Right lobe of liver (tissue), 6 donors: ENCODE measurements at regions not wholly inside any gene's neighbourhood (a gene's known extent, or its start where the extent isn't known, plus 50 kb on each side); places are given as distances from the start of the nearest gene placed in this dataset.

Source experiments
- ATAC-seq, 4 donors: fragments of 200-7000 bp; cut with Tn5 transposase; one replicate each; pipeline ENCODE4 v1.9.1; 2020; ENCODE audit warnings: mild to moderate bottlenecking in 4 of 4, moderate library complexity in 4 of 4
- DNase-seq, 3 donors: peaks; one replicate each; pipeline ENCODE4 v3.0.0-alpha.2; 2020
- H3K27ac ChIP-seq, 3 donors: fragments of 200-600 bp; one replicate each; pipeline ENCODE4 v1.8.0; 2022
- H3K27me3 ChIP-seq, 2 donors: fragments of 200-600 bp; one replicate each; pipeline ENCODE4 v1.8.0; 2022
- H3K36me3 ChIP-seq, 4 donors: fragments of 200-600 bp; sonication (generic) in 1 of 4; one replicate each; pipeline versions ENCODE4 v1.5.1 to v1.8.0; 2017 to 2022; ENCODE audit warnings: control low read depth in 1 of 4
- H3K4me1 ChIP-seq, 4 donors: fragments of 200-600 bp; sonication (generic) in 1 of 4; one replicate each; pipeline versions ENCODE4 v1.5.1 to v1.8.0; 2017 to 2022; ENCODE audit warnings: control low read depth in 1 of 4
- H3K4me3 ChIP-seq, 3 donors: fragments of 200-600 bp; one replicate each; pipeline ENCODE4 v1.8.0; 2022
- H3K9me3 ChIP-seq, 4 donors: fragments of 200-600 bp; sonication (generic) in 1 of 4; one replicate each; pipeline versions ENCODE4 v1.5.1 to v1.8.0; 2017 to 2022; ENCODE audit warnings: control low read depth in 1 of 4
- CTCF ChIP-seq, 4 donors: fragments of 200-600 bp in 3 of 4; fragments of 450-650 bp in 1 of 4; IDR thresholded peaks; one replicate each; pipeline versions ENCODE4 v1.5.1 to v1.8.0; 2016 to 2022; ENCODE audit warnings: antibody characterized with exemption in 4 of 4, mild to moderate bottlenecking in 2 of 4
- POLR2A ChIP-seq: fragments of 450-650 bp; IDR thresholded peaks from one replicate; pipeline ENCODE4 v1.6.1; 2017; ENCODE audit warnings: antibody characterized with exemption, mild to moderate bottlenecking
- WGBS: methylation state at CpG from one replicate; pipeline ENCODE4 v1.1.6; 2018; ENCODE audit warnings: low coverage, low lambda C conversion rate; ENCODE audit not compliant: insufficient coverage; ENCODE audit errors: missing lambda C conversion rate; 5-methylcytosine and 5-hydroxymethylcytosine counted together
- intact Hi-C, 2 donors: fragments of 100-400 bp; cut with DNase I; formaldehyde crosslinking; loops; one replicate each; pipeline versions ENCODE4 v1.11.2 to v1.14.1; 2022
- donor health status: DM: no; HTN: yes; CAD: no.
- donor health status: DM: no; HTN: no; CAD: no.
- donor health status: DM: no; HTN: no; CAD: no.
- donor health status: DM: no; HTN: yes; CAD: no.
- donor health status: DM: no; HTN: yes; CAD: no.

GRCh38 chr18:64614446-64614845 lies 465.6 kb upstream of the LINC00305 start:
- H3K27ac ChIP-seq, result no peak overlapping the region
- no peak for ATAC-seq
- H3K27me3 ChIP-seq, result no peaks in the 10 kb centered on the region
- no peaks in the 10 kb centered on the region for H3K4me1 ChIP-seq
- H3K9me3 ChIP-seq, result no peaks in the 10 kb centered on the region
- no peak for DNase-seq
- intact Hi-C loops, result no loop called here
- 54% methylated on average over 1 of the region's 1 CpG for WGBS
- no peak for TF ChIP-seq CTCF (IDR thresholded peaks at IDR 0.05)
- no peak for TF ChIP-seq POLR2A
- no peak overlapping the region for H3K4me3 ChIP-seq
- no peaks in the 10 kb centered on the region for H3K36me3 ChIP-seq

GRCh38 chr18:64592246-64592645 lies 443.4 kb upstream of the LINC00305 start:
- H3K36me3 ChIP-seq, result no peaks in the 10 kb centered on the region
- intact Hi-C loops, result no loop called here
- DNase-seq (no peak), ATAC-seq (no peak)
- H3K27me3 ChIP-seq, result no peaks in the 10 kb centered on the region
- no peaks in the 10 kb centered on the region for H3K9me3 ChIP-seq
- H3K27ac ChIP-seq, result no peak overlapping the region
- H3K4me3 ChIP-seq, result no peak overlapping the region
- no peak for TF ChIP-seq CTCF (IDR thresholded peaks at IDR 0.05)
- no peak for TF ChIP-seq POLR2A
- 79% methylated on average over 1 of the region's 1 CpG for WGBS
- H3K4me1 ChIP-seq, result no peaks in the 10 kb centered on the region

- no peak overlapping the region for H3K27ac ChIP-seq
Observed at GRCh38 chr18:64589000-64589399, 440.1 kb upstream of the LINC00305 start.

GRCh38 chr18:64566456-64566855 lies 417.6 kb upstream of the LINC00305 start:
- no peak for ATAC-seq
- TF ChIP-seq POLR2A (no peak), CTCF (IDR thresholded peaks at IDR 0.05) (no peak)
- whole genome bisulfite sequencing, result 58% methylated on average over 2 of the region's 2 CpGs

More at GRCh38 chr18:64589000-64589399, 440.1 kb upstream of the LINC00305 start:
- H3K4me3 ChIP-seq, result no peak overlapping the region
- no peaks in the 10 kb centered on the region for H3K27me3 ChIP-seq
- intact Hi-C loops, result no loop called here
- no peaks in the 10 kb centered on the region for H3K4me1 ChIP-seq
- DNase-seq (no peak), ATAC-seq (no peak)
- no peaks in the 10 kb centered on the region for H3K9me3 ChIP-seq
- WGBS, result 61% methylated on average over 3 of the region's 3 CpGs
- TF ChIP-seq POLR2A (no peak), CTCF (IDR thresholded peaks at IDR 0.05) (no peak)
- H3K36me3 ChIP-seq, result no peaks in the 10 kb centered on the region

GRCh38 chr18:64562651-64563050 lies 413.8 kb upstream of the LINC00305 start:
- DNase-seq (no peak), ATAC-seq (no peak)
- Histone ChIP-seq H3K36me3 (no peaks in the 10 kb centered on the region), H3K9me3 (no peaks in the 10 kb centered on the region), H3K27ac (no peak overlapping the region), H3K4me1 (no peaks in the 10 kb centered on the region), H3K27me3 (no peaks in the 10 kb centered on the region), H3K4me3 (no peak overlapping the region)
- intact Hi-C loops, result no loop called here
- TF ChIP-seq POLR2A (no peak), CTCF (IDR thresholded peaks at IDR 0.05) (no peak)

More at GRCh38 chr18:64566456-64566855, 417.6 kb upstream of the LINC00305 start:
- H3K27ac ChIP-seq, result no peak overlapping the region
- H3K9me3 ChIP-seq, result no peaks in the 10 kb centered on the region
- H3K27me3 ChIP-seq, result no peaks in the 10 kb centered on the region
- DNase-seq, result no peak
- no peaks in the 10 kb centered on the region for H3K36me3 ChIP-seq
- no peaks in the 10 kb centered on the region for H3K4me1 ChIP-seq
- no peak overlapping the region for H3K4me3 ChIP-seq
- intact Hi-C loops, result no loop called here
